ENCODE measurements at regions not wholly inside any gene's neighbourhood (a gene's known extent, or its start where the extent isn't known, plus 50 kb on each side); places are given as distances from the start of the nearest gene placed in this dataset.

- Histone ChIP-seq H3K9ac (ENCODE audit: low read length) (no peak overlapping the region), H3K4me1 (ENCODE audit: low read length) (peaks cover 27% of the 10 kb centered on the region), H4K20me1 (ENCODE audit: insufficient read depth, low read depth, low read length) (no peaks in the 10 kb centered on the region), H3K4me2 (ENCODE audit: low read depth, low read length, poor library complexity, severe bottlenecking) (no peak overlapping the region), H2AFZ (ENCODE audit: low read length) (no peak overlapping the region), H3K27ac (ENCODE audit: low read length) (no peak overlapping the region), H3K36me3 (ENCODE audit: insufficient read depth, low read length) (no peaks in the 10 kb centered on the region), H3K9me3 (ENCODE audit: low read length) (no peaks in the 10 kb centered on the region), H3K27me3 (ENCODE audit: low read length) (no peaks in the 10 kb centered on the region), H3K9me2 (replicated peaks; ENCODE audit: insufficient read depth, low read length) (no peaks in the 10 kb centered on the region; the same call in 1 of the 2 replicates), H3K4me3 (ENCODE audit: low read length) (no peak overlapping the region), H3K79me2 (ENCODE audit: low read length) (no peaks in the 10 kb centered on the region)
- no peak for DNase-seq
These were observed 167.7 kb upstream of the SERPINE2 start for GRCh38 chr2:224206816-224207215.

GRCh38 chr2:224202281-224202865 is 163.3 kb upstream of the SERPINE2 start:
- H3K9me2 ChIP-seq (replicated peaks; ENCODE audit: insufficient read depth, low read length): no peaks in the 10 kb centered on the region; the same call in 1 of the 2 replicates
- H3K36me3 ChIP-seq (ENCODE audit: insufficient read depth, low read length): no peaks in the 10 kb centered on the region
- no peaks in the 10 kb centered on the region for H3K4me1 ChIP-seq (ENCODE audit: low read length)
- no peaks in the 10 kb centered on the region for H3K79me2 ChIP-seq (ENCODE audit: low read length)
- no peaks in the 10 kb centered on the region for H3K9me3 ChIP-seq (ENCODE audit: low read length)
- DNase-seq: no peak
- H2AFZ ChIP-seq (ENCODE audit: low read length): no peak overlapping the region
- no peaks in the 10 kb centered on the region for H4K20me1 ChIP-seq (ENCODE audit: insufficient read depth, low read depth, low read length)
- no peak overlapping the region for H3K4me2 ChIP-seq (ENCODE audit: low read depth, low read length, poor library complexity, severe bottlenecking)
- no peaks in the 10 kb centered on the region for H3K27me3 ChIP-seq (ENCODE audit: low read length)
- no peak overlapping the region for H3K4me3 ChIP-seq (ENCODE audit: low read length)
- no peak overlapping the region for H3K27ac ChIP-seq (ENCODE audit: low read length)
- no peak overlapping the region for H3K9ac ChIP-seq (ENCODE audit: low read length)

- no peaks in the 10 kb centered on the region for H3K9me3 ChIP-seq (ENCODE audit: low read length)
- no peaks in the 10 kb centered on the region for H3K79me2 ChIP-seq (ENCODE audit: low read length)
- no peak for DNase-seq
- H3K4me2 ChIP-seq (ENCODE audit: low read depth, low read length, poor library complexity, severe bottlenecking): no peak overlapping the region
- H3K9ac ChIP-seq (ENCODE audit: low read length): no peak overlapping the region
- H3K27ac ChIP-seq (ENCODE audit: low read length): no peak overlapping the region
- no peaks in the 10 kb centered on the region for H3K36me3 ChIP-seq (ENCODE audit: insufficient read depth, low read length)
- peaks cover 4% of the 10 kb centered on the region for H3K4me1 ChIP-seq (ENCODE audit: low read length)
- no peaks in the 10 kb centered on the region for H4K20me1 ChIP-seq (ENCODE audit: insufficient read depth, low read depth, low read length)
- no peak overlapping the region for H2AFZ ChIP-seq (ENCODE audit: low read length)
- no peaks in the 10 kb centered on the region for H3K27me3 ChIP-seq (ENCODE audit: low read length)
- H3K4me3 ChIP-seq (ENCODE audit: low read length): no peak overlapping the region
- H3K9me2 ChIP-seq (replicated peaks; ENCODE audit: insufficient read depth, low read length): no peaks in the 10 kb centered on the region
These were observed 159.3 kb upstream of the SERPINE2 start for GRCh38 chr2:224198436-224198835.

GRCh38 chr2:224196810-224197209 is 157.7 kb upstream of the SERPINE2 start:
- Histone ChIP-seq H3K4me2 (ENCODE audit: low read depth, low read length, poor library complexity, severe bottlenecking) (no peak overlapping the region), H3K79me2 (ENCODE audit: low read length) (no peaks in the 10 kb centered on the region), H3K9me2 (replicated peaks; ENCODE audit: insufficient read depth, low read length) (no peaks in the 10 kb centered on the region), H3K9me3 (ENCODE audit: low read length) (no peaks in the 10 kb centered on the region), H3K4me3 (ENCODE audit: low read length) (no peak overlapping the region), H2AFZ (ENCODE audit: low read length) (no peak overlapping the region), H3K27me3 (ENCODE audit: low read length) (no peaks in the 10 kb centered on the region), H3K9ac (ENCODE audit: low read length) (no peak overlapping the region), H3K4me1 (ENCODE audit: low read length) (peaks cover 4% of the 10 kb centered on the region), H3K27ac (ENCODE audit: low read length) (no peak overlapping the region), H3K36me3 (ENCODE audit: insufficient read depth, low read length) (no peaks in the 10 kb centered on the region), H4K20me1 (ENCODE audit: insufficient read depth, low read depth, low read length) (no peaks in the 10 kb centered on the region)
- DNase-seq: no peak

DNA sequence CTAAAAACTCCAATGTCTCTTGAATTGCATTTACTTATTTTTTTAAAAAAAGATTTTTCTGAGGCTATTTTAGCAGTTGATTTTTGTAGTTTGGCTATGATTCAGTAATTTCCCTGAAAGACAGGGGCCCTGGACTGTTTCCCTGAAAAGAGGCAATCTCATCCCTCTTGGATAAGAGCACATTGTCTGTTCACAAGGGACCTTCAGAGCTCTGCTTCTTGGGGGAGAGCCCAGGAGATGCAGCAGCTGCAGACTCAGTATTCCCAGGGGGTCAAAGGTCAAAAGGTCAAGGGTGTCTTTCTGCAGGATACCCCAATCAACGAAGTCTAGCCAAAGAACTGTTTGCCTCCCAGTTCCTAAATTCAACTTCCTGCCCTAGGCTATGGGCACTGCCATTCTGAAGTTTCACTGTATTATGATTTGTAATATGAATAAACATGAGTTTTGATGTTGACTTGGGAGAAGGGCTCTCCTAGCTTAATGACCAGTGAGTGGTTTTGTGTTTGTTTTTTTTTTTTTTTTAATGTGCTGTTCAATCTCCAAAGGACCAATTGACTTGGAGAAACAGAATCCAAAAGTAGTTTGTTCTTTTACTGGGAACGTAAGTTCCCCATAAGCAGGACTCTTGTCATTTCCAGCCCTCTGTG is 157.0 kb upstream of the SERPINE2 start:
- H3K27me3 ChIP-seq (ENCODE audit: low read length): no peaks in the 10 kb centered on the region
- no peak overlapping the region for H3K27ac ChIP-seq (ENCODE audit: low read length)
- H4K20me1 ChIP-seq (ENCODE audit: insufficient read depth, low read depth, low read length): no peaks in the 10 kb centered on the region
- H3K9me3 ChIP-seq (ENCODE audit: low read length): no peaks in the 10 kb centered on the region
- no peaks in the 10 kb centered on the region for H3K79me2 ChIP-seq (ENCODE audit: low read length)
- H3K4me3 ChIP-seq (ENCODE audit: low read length): no peak overlapping the region
- H3K9ac ChIP-seq (ENCODE audit: low read length): no peak overlapping the region
- H3K4me2 ChIP-seq (ENCODE audit: low read depth, low read length, poor library complexity, severe bottlenecking): no peak overlapping the region
- no peaks in the 10 kb centered on the region for H3K9me2 ChIP-seq (replicated peaks; ENCODE audit: insufficient read depth, low read length)
- no peak overlapping the region for H2AFZ ChIP-seq (ENCODE audit: low read length)
- DNase-seq: no peak
- H3K36me3 ChIP-seq (ENCODE audit: insufficient read depth, low read length): no peaks in the 10 kb centered on the region
- H3K4me1 ChIP-seq (ENCODE audit: low read length): peaks cover 4% of the 10 kb centered on the region

DNA sequence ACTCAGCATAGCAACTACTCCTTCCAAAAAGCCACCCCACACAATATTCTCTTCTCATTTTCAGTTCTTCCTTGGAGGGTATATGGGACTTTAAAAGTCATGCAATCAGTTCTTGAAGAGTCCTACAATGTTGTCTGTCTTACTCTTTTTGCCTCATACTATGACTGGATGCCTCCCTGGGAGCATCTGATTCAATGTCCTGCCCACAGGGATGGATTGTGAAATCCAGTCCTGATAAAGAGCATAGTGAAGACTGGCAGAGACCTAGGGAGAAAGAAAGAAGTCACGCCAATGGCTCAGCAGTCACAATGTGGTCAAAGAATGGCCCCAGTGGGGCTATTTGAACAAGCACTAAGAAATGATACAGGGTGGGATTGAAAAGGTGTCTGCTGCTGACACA is 155.1 kb upstream of the SERPINE2 start:
- H3K27ac ChIP-seq (ENCODE audit: low read length): no peak overlapping the region
- peaks cover 4% of the 10 kb centered on the region for H3K4me1 ChIP-seq (ENCODE audit: low read length)
- no peaks in the 10 kb centered on the region for H3K9me2 ChIP-seq (replicated peaks; ENCODE audit: insufficient read depth, low read length)
- no peaks in the 10 kb centered on the region for H3K79me2 ChIP-seq (ENCODE audit: low read length)
- no peaks in the 10 kb centered on the region for H3K27me3 ChIP-seq (ENCODE audit: low read length)
- no peaks in the 10 kb centered on the region for H3K9me3 ChIP-seq (ENCODE audit: low read length)
- no peak overlapping the region for H3K4me2 ChIP-seq (ENCODE audit: low read depth, low read length, poor library complexity, severe bottlenecking)
- H3K36me3 ChIP-seq (ENCODE audit: insufficient read depth, low read length): no peaks in the 10 kb centered on the region
- no peaks in the 10 kb centered on the region for H4K20me1 ChIP-seq (ENCODE audit: insufficient read depth, low read depth, low read length)
- no peak for DNase-seq
- H3K4me3 ChIP-seq (ENCODE audit: low read length): no peak overlapping the region
- H2AFZ ChIP-seq (ENCODE audit: low read length): no peak overlapping the region
- no peak overlapping the region for H3K9ac ChIP-seq (ENCODE audit: low read length)

DNA sequence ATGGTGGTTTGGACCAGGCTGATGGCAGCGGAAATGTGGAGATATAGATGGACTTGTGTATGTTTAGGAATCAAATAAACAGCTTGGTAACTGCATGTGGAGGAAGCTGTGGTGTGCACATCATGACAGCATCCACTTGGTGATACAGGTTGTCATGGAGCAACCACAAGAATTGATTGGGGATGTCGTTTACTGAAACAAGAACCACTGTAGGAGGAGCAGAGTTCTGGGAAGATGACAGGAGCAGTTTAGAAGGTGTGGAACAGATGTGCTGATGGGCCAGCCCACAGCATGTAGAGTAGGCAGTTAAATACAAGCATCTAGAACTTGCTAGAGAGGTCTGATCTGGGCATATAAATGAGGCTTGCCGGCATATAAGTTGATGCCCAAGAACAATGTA is 152.4 kb upstream of the SERPINE2 start:
- H3K79me2 ChIP-seq (ENCODE audit: low read length): no peaks in the 10 kb centered on the region
- H3K9me3 ChIP-seq (ENCODE audit: low read length): no peaks in the 10 kb centered on the region
- no peaks in the 10 kb centered on the region for H3K36me3 ChIP-seq (ENCODE audit: insufficient read depth, low read length)
- no peak for DNase-seq
- H4K20me1 ChIP-seq (ENCODE audit: insufficient read depth, low read depth, low read length): no peaks in the 10 kb centered on the region
- H3K4me3 ChIP-seq (ENCODE audit: low read length): no peak overlapping the region
- H2AFZ ChIP-seq (ENCODE audit: low read length): no peak overlapping the region
- no peak overlapping the region for H3K4me2 ChIP-seq (ENCODE audit: low read depth, low read length, poor library complexity, severe bottlenecking)
- H3K27ac ChIP-seq (ENCODE audit: low read length): no peak overlapping the region
- no peak overlapping the region for H3K9ac ChIP-seq (ENCODE audit: low read length)
- no peaks in the 10 kb centered on the region for H3K27me3 ChIP-seq (ENCODE audit: low read length)
- peaks cover 9% of the 10 kb centered on the region for H3K4me1 ChIP-seq (ENCODE audit: low read length)
- H3K9me2 ChIP-seq (replicated peaks; ENCODE audit: insufficient read depth, low read length): no peaks in the 10 kb centered on the region

GRCh38 chr2:224190936-224191270 is 151.8 kb upstream of the SERPINE2 start:
- H3K79me2 ChIP-seq (ENCODE audit: low read length): no peaks in the 10 kb centered on the region
- no peaks in the 10 kb centered on the region for H3K27me3 ChIP-seq (ENCODE audit: low read length)
- H3K4me3 ChIP-seq (ENCODE audit: low read length): no peak overlapping the region
- no peak overlapping the region for H2AFZ ChIP-seq (ENCODE audit: low read length)
- H3K36me3 ChIP-seq (ENCODE audit: insufficient read depth, low read length): no peaks in the 10 kb centered on the region
- H3K4me1 ChIP-seq (ENCODE audit: low read length): peaks cover 12% of the 10 kb centered on the region
- no peak overlapping the region for H3K4me2 ChIP-seq (ENCODE audit: low read depth, low read length, poor library complexity, severe bottlenecking)
- H3K9me3 ChIP-seq (ENCODE audit: low read length): no peaks in the 10 kb centered on the region
- H4K20me1 ChIP-seq (ENCODE audit: insufficient read depth, low read depth, low read length): no peaks in the 10 kb centered on the region
- no peak overlapping the region for H3K27ac ChIP-seq (ENCODE audit: low read length)
- H3K9me2 ChIP-seq (replicated peaks; ENCODE audit: insufficient read depth, low read length): no peaks in the 10 kb centered on the region
- no peak for DNase-seq
- no peak overlapping the region for H3K9ac ChIP-seq (ENCODE audit: low read length)
